Stimulated activated CD4-positive, alpha-beta T cell treated with anti-CD3 and anti-CD28 coated beads, Interleukin-15, amount 100 ng/mL, for 48 hours (primary cell): ENCODE measurements at regions not wholly inside any gene's neighbourhood (a gene's known extent, or its start where the extent isn't known, plus 50 kb on each side); places are given as distances from the start of the nearest gene placed in this dataset.

ENCODE experiments used
- DNase-seq, 2 donors: peaks; one replicate each; pipeline ENCODE4 v3.0.0-alpha.2; 2020; ENCODE audit warnings: low read depth in 2 of 2

DNA sequence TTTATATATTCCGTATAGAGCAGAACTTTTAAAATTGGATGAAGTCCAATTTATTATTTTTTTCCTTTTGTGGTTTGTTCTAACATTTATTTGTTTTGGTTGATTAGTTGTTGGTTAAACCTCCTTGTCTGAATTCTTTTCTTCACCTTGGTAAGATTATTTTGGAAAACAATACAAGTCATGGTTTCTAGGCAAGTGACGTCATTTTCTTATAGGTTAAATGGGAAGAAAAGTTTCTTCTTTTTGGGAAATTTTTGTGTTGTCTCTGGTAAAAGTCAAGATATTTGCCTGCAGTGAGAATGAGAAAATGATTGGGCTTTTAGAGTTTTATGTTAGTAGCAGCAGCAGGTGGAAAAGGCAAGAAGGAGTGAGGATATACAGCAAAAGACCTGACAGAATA is 197.9 kb downstream of the OTOR start:
- DNase-seq, result no peak

DNA sequence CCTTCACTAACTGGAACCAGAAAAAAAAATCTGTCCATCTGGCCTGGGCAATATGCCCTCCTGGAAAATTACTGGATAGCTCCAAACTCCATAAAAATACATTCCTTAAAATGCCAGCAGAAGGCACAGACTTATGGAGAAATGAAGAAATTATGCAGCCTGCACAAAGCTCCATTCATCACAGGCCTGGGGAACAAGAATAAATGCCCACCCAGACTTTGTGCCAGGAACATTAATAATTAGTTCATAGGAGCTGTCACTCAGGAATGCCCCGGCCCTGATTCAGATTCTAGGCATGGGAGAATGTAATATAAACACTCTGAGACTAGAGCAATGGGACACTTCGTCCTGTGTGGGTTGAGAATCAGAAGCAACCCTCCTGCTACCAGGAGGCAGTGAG is 199.3 kb downstream of the OTOR start:
- DNase-seq, result no peak

GRCh38 chr20:16951876-16952275 is 203.7 kb downstream of the OTOR start:
- no peak for DNase-seq

GRCh38 chr20:16952965-16953364 is 204.8 kb downstream of the OTOR start:
- no peak for DNase-seq

GRCh38 chr20:16953858-16954257 is 205.7 kb downstream of the OTOR start:
- DNase-seq, result no peak

DNA sequence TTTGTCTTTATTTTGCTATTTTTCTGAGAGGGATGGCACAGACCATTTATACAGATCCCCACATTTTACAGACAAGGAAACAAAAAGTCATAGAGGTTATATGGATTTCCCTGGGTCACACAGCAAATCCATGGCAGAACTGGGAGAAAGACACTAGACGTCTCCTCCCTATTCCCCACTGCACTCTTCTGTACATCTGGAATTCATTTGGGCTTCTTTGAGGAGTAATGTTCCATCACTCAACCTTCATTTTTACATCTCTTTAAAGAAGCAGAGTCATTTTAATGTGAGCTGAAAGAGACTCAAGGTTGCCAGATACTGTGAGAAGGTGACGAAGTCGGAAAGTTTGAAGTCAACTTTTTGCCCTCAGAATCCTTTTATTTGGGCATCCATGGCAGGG is 207.3 kb downstream of the OTOR start:
- no peak for DNase-seq

GRCh38 chr20:16955971-16956370 is 207.8 kb downstream of the OTOR start:
- DNase-seq, result no peak

- DNase-seq, result no peak
Observed at GRCh38 chr20:16965401-16965800, 217.2 kb downstream of the OTOR start.

DNA sequence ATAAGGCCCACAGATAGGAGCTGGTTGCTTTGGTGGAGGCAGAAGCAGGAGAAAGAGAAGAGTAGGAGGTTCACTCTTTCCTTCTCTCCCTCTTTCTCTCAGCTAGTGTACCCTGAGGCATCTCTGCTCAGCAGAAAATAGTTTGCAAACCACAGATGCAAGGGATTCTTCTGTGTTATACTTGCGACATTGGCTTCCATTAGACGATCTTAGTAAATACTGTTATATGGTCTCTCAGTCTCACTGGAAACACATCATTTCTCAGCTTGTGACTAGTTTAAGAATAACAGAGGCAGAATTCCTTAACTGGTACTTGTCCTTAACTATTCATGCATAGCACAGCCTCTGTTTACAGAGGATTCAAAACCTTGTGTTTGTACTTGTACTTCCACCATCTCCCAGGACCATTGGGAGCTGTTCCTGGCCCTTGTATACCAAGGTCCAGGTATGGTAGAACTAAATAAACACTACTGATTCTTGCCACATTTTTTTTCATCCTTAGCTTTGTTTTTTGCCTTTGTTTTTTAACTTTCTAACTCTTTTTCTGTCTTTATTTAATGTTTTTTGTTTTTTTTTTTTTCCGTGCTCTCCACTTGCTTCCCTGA is 218.2 kb downstream of the OTOR start:
- no peak for DNase-seq

GRCh38 chr20:16968099-16968498 is 219.9 kb downstream of the OTOR start:
- no peak for DNase-seq

GRCh38 chr20:16970776-16971175 is 222.6 kb downstream of the OTOR start:
- DNase-seq, result no peak

- DNase-seq, result no peak
Observed at GRCh38 chr20:16974080-16974854, 226.1 kb downstream of the OTOR start.

- DNase-seq, result no peak
Observed at GRCh38 chr20:16974855-16975162, 226.7 kb downstream of the OTOR start.

- DNase-seq, result no peak
Observed at GRCh38 chr20:16975682-16976081, 227.5 kb downstream of the OTOR start.

DNA sequence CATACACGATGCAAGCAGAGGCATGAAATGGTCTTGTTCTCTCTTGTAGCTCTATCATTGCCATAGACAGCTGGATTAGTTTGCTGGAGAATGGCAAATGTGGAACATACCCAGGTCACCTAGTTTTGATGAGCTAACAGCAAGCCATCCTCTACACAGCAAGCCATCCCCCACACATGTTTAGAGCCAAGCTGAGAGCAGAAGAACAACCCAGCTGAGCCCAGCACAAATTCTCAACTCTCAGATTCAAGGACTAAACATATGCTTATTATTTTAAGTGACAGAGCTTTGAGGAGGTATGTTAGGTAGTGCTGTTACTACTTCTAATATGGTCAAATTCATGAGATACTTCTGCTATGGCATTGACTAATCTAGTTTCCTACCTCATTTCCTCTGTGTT is 230.3 kb downstream of the OTOR start:
- no peak for DNase-seq

- no peak for DNase-seq
Observed at GRCh38 chr20:16982091-16982726, 234.1 kb downstream of the OTOR start.

- no peak for DNase-seq
Observed at GRCh38 chr20:16984481-16984880, 236.3 kb downstream of the OTOR start.

DNA sequence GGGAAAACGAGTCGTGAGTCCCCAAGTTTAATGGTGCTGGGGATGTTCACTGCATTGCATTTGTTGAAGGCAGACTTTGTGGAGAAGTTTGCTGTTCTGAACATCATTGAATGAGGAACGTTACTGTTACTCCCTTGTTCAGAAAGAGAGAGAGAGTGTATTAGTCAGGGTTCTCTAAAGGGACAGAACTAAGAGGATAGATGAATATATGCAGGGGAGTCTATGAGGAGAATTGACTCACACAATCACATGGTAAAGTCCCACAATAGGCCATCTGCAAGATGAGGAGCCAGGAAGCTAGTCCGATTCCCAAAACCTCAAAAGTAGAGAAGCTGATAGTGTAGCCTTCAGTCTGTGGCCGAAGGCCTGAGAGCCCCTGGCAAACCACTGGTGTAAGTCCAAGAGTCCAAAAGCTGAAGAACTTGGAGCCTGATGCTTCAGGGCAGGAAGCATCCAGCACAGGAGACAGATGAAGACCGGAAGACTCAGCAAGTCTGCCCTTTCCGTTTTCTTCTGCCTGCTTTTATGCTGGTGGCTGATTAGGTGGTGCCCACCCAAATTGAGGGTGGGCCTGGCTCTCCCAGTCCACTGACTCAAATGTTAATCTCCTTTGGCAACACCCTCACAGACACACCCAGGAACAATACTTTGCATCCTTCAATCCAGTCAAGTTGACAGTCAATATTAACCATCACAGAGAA is 223.5 kb upstream of the PCSK2 start:
- no peak for DNase-seq

GRCh38 chr20:17010181-17010580 is 216.7 kb upstream of the PCSK2 start:
- no peak for DNase-seq

GRCh38 chr20:17012546-17013226 is 214.2 kb upstream of the PCSK2 start:
- no peak for DNase-seq

- no peak for DNase-seq
Observed at GRCh38 chr20:17014217-17014616, 212.6 kb upstream of the PCSK2 start.

- DNase-seq, result no peak
Observed at GRCh38 chr20:17014756-17015366, 212.0 kb upstream of the PCSK2 start.
